ENCODE measurements at regions not wholly inside any gene's neighbourhood (a gene's known extent, or its start where the extent isn't known, plus 50 kb on each side); places are given as distances from the start of the nearest gene placed in this dataset.

DNA sequence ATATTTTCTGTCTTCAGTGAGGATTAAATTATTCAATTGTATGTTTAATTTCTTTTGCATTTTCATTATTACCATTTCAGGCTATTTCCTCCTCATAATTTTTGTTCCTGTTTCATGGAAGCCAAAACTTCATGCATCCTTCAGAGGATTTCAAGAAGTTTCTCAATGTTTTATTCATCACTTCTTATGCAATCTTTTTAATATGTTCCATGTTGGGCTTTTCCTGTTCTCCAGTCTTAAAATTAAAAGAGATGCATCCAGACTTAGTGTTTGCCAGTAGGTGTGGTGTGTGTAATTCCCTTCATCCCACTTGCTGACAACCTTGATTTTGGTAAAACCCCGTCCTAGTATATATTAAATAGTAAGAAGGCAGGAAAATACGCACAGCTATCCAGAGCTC lies 190.0 kb downstream of the EN1 start:
- no peak overlapping the region for H3K4me3 ChIP-seq (ENCODE audit: low read depth in 1 of 5, low read length in 5 of 5)
- H3K27me3 ChIP-seq (ENCODE audit: control insufficient read depth in 5 of 5, insufficient read depth in 4 of 5, low read length in 5 of 5) = no peaks in the 10 kb centered on the region
- no peak overlapping the region for H3K9ac ChIP-seq (ENCODE audit: low read length in 5 of 5)
- H3K9me3 ChIP-seq (ENCODE audit: control insufficient read depth in 5 of 5, low read length in 5 of 5) = no peaks in the 10 kb centered on the region
- H3K36me3 ChIP-seq (ENCODE audit: control insufficient read depth in 5 of 5, insufficient read depth in 5 of 5, low read length in 5 of 5) = no peaks in the 10 kb centered on the region
- no peak overlapping the region for H3K27ac ChIP-seq (ENCODE audit: low read depth, low read length)
- peaks cover 0 to 6% (median 0%) of the 10 kb centered on the region in 5 donors for H3K4me1 ChIP-seq (ENCODE audit: control insufficient read depth in 5 of 5, insufficient read depth in 5 of 5, low read length in 5 of 5)

DNA sequence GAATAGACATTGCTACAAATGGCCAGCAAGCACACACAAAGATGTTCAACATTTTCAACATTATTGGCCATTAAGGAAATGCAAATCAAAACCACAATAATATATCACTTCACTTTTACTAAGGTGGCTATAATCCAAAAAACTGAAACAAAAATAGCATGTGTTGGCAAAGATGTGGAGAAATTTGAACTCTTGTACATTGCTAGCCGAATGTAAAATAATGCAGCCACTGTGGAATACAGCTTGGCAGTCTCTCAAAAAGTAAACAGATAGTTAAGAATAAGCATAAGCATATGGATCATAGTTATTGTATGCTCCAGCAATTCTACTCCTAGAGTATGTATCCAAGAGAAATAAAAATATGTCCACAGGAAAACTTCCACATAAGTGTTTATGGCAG lies 192.5 kb downstream of the EN1 start:
- H3K27me3 ChIP-seq (ENCODE audit: control insufficient read depth in 5 of 5, insufficient read depth in 4 of 5, low read length in 5 of 5) = no peaks in the 10 kb centered on the region
- no peaks in the 10 kb centered on the region for H3K4me1 ChIP-seq (ENCODE audit: control insufficient read depth in 5 of 5, insufficient read depth in 5 of 5, low read length in 5 of 5)
- no peaks in the 10 kb centered on the region for H3K36me3 ChIP-seq (ENCODE audit: control insufficient read depth in 5 of 5, insufficient read depth in 5 of 5, low read length in 5 of 5)
- H3K4me3 ChIP-seq (ENCODE audit: low read depth in 1 of 5, low read length in 5 of 5) = no peak overlapping the region
- no peak overlapping the region for H3K9ac ChIP-seq (ENCODE audit: low read length in 5 of 5)
- H3K27ac ChIP-seq (ENCODE audit: low read depth, low read length) = no peak overlapping the region
- H3K9me3 ChIP-seq (ENCODE audit: control insufficient read depth in 5 of 5, low read length in 5 of 5) = no peaks in the 10 kb centered on the region

DNA sequence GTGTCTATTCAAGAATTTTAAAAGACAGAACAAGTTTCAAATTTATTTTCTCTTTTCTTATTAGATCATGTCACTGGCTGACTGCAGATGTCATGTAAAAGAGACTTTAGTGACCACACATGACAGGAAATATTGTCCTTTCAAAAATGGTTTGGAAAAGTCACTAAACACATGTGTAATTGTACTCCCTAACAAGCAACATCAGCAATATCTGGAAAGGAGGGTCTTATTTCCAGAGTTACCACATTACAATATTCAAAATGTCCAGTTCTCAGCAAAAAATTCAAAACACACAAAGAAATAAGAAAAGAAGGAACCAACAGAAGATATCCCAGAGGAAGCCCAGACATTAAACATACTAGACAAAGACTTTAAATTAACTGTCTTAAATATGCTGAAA lies 197.1 kb downstream of the EN1 start:
- H3K36me3 ChIP-seq (ENCODE audit: control insufficient read depth in 5 of 5, insufficient read depth in 5 of 5, low read length in 5 of 5) = no peaks in the 10 kb centered on the region
- H3K4me1 ChIP-seq (ENCODE audit: control insufficient read depth in 5 of 5, insufficient read depth in 5 of 5, low read length in 5 of 5) = no peaks in the 10 kb centered on the region
- H3K4me3 ChIP-seq (ENCODE audit: low read depth in 1 of 5, low read length in 5 of 5) = no peak overlapping the region
- H3K9ac ChIP-seq (ENCODE audit: low read length in 5 of 5) = no peak overlapping the region
- no peaks in the 10 kb centered on the region for H3K9me3 ChIP-seq (ENCODE audit: control insufficient read depth in 5 of 5, low read length in 5 of 5)
- no peak overlapping the region for H3K27ac ChIP-seq (ENCODE audit: low read depth, low read length)
- no peaks in the 10 kb centered on the region for H3K27me3 ChIP-seq (ENCODE audit: control insufficient read depth in 5 of 5, insufficient read depth in 4 of 5, low read length in 5 of 5)

DNA sequence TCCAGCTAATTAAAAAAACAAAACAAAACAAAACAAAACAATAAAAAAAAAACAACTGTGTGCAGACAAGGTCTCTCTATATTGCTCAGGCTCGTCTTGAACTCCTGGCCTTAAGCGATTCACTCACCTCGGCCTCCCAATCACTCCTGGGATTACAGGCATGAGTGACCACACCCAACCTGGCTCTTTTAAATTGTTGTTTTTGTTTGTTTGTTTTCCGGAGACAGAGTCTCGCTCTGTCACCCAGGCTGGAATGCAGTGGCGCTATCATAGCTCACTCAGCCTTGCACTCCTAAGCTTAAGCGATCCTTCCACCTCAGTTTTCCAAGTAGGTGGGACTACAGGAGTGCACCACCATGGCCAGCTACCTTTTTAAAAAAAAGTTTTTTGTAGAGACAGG lies 201.6 kb downstream of the EN1 start:
- Histone ChIP-seq H3K4me1 (ENCODE audit: control insufficient read depth in 5 of 5, insufficient read depth in 5 of 5, low read length in 5 of 5) (no peaks in the 10 kb centered on the region), H3K9me3 (ENCODE audit: control insufficient read depth in 5 of 5, low read length in 5 of 5) (no peaks in the 10 kb centered on the region), H3K9ac (ENCODE audit: low read length in 5 of 5) (no peak overlapping the region), H3K27ac (ENCODE audit: low read depth, low read length) (no peak overlapping the region), H3K36me3 (ENCODE audit: control insufficient read depth in 5 of 5, insufficient read depth in 5 of 5, low read length in 5 of 5) (no peaks in the 10 kb centered on the region), H3K4me3 (ENCODE audit: low read depth in 1 of 5, low read length in 5 of 5) (no peak overlapping the region), H3K27me3 (ENCODE audit: control insufficient read depth in 5 of 5, insufficient read depth in 4 of 5, low read length in 5 of 5) (no peaks in the 10 kb centered on the region)

DNA sequence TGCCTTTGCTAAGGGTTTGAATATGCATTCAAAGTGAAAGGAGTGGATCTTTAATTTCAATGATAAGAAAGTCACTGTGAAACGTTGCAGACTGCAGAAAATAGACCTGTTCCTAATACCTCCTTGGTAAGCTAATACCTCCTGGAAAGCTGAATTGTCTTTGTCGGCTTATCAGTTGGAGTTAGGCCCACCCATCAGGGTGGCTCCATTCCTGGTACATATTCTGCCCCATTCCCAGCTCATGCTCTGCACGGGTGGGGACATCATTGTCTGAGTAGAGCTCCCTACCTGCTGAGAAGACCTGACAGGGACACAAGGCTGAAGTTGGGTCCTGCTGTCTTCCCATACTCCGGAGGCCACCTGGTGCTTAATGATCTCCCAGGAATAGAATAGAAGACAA lies 203.3 kb downstream of the EN1 start:
- H3K36me3 ChIP-seq (ENCODE audit: control insufficient read depth in 5 of 5, insufficient read depth in 5 of 5, low read length in 5 of 5) = no peaks in the 10 kb centered on the region
- no peak overlapping the region for H3K27ac ChIP-seq (ENCODE audit: low read depth, low read length)
- H3K4me1 ChIP-seq (ENCODE audit: control insufficient read depth in 5 of 5, insufficient read depth in 5 of 5, low read length in 5 of 5) = no peaks in the 10 kb centered on the region
- H3K9ac ChIP-seq (ENCODE audit: low read length in 5 of 5) = no peak overlapping the region
- no peaks in the 10 kb centered on the region for H3K9me3 ChIP-seq (ENCODE audit: control insufficient read depth in 5 of 5, low read length in 5 of 5)
- no peaks in the 10 kb centered on the region for H3K27me3 ChIP-seq (ENCODE audit: control insufficient read depth in 5 of 5, insufficient read depth in 4 of 5, low read length in 5 of 5)
- no peak overlapping the region for H3K4me3 ChIP-seq (ENCODE audit: low read depth in 1 of 5, low read length in 5 of 5)

DNA sequence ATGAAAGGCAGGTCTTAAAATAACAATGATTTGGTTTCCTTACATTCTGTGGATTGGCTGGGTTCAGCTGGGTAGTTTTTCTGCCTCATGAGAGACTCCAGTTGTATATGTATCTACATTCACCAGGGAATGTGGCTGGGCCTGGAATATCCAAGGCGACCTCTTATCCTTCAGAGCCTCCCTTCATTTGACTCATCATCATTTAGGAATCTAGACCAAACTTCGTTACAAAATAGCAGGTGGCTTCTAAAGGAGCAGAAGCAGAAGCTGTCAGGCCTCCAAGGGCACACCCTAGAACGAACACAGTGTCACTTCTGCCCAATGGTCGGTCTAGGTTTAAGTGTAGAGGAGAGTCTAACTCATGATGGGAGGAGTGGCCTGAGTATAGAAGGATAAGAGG lies 204.2 kb downstream of the EN1 start:
- Histone ChIP-seq H3K9me3 (ENCODE audit: control insufficient read depth in 5 of 5, low read length in 5 of 5) (no peaks in the 10 kb centered on the region), H3K27me3 (ENCODE audit: control insufficient read depth in 5 of 5, insufficient read depth in 4 of 5, low read length in 5 of 5) (no peaks in the 10 kb centered on the region), H3K27ac (ENCODE audit: low read depth, low read length) (no peak overlapping the region), H3K4me3 (ENCODE audit: low read depth in 1 of 5, low read length in 5 of 5) (no peak overlapping the region), H3K4me1 (ENCODE audit: control insufficient read depth in 5 of 5, insufficient read depth in 5 of 5, low read length in 5 of 5) (no peaks in the 10 kb centered on the region), H3K9ac (ENCODE audit: low read length in 5 of 5) (no peak overlapping the region), H3K36me3 (ENCODE audit: control insufficient read depth in 5 of 5, insufficient read depth in 5 of 5, low read length in 5 of 5) (no peaks in the 10 kb centered on the region)

DNA sequence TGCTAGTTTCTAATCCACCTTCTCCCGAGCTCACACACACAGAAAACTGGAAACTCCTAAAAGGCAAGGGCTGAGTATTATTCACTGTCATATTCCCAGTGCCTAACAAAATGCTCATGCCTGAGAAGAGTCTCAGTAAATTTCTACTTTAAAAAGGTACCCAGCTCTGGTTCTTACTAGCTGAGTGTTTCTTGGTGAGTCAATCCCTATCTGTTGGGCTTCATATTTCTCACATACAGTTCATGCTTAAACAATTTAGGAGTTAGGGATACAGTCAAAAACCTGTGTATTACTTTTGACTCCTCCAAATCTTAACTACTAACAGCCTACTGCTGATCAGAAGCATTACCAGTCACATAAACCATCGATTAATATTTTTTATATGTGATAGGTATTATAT lies 204.9 kb downstream of the EN1 start:
- Histone ChIP-seq H3K27me3 (ENCODE audit: control insufficient read depth in 5 of 5, insufficient read depth in 4 of 5, low read length in 5 of 5) (no peaks in the 10 kb centered on the region), H3K4me3 (ENCODE audit: low read depth in 1 of 5, low read length in 5 of 5) (no peak overlapping the region), H3K27ac (ENCODE audit: low read depth, low read length) (no peak overlapping the region), H3K4me1 (ENCODE audit: control insufficient read depth in 5 of 5, insufficient read depth in 5 of 5, low read length in 5 of 5) (no peaks in the 10 kb centered on the region), H3K9me3 (ENCODE audit: control insufficient read depth in 5 of 5, low read length in 5 of 5) (no peaks in the 10 kb centered on the region), H3K36me3 (ENCODE audit: control insufficient read depth in 5 of 5, insufficient read depth in 5 of 5, low read length in 5 of 5) (no peaks in the 10 kb centered on the region), H3K9ac (ENCODE audit: low read length in 5 of 5) (no peak overlapping the region)

DNA sequence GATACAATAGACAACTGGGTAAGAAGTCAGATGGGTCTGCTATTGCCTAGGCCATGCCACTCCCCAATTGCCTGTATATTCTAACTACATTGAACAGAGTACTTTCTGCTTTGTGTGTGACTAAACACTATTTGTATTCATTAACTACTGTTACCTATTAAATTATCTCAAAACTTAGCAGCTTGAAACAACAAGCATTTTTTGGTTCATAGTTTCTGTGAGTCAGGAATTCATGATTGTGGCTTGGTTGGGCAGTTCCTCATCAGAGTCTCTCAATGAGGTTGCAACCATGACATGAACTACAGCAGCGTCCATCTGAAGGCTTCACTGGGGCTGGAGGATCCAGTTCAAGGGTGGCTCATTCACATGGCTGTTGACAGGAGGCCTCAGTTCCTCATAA lies 205.7 kb downstream of the EN1 start:
- Histone ChIP-seq H3K9me3 (ENCODE audit: control insufficient read depth in 5 of 5, low read length in 5 of 5) (no peaks in the 10 kb centered on the region), H3K27ac (ENCODE audit: low read depth, low read length) (no peak overlapping the region), H3K4me3 (ENCODE audit: low read depth in 1 of 5, low read length in 5 of 5) (no peak overlapping the region), H3K27me3 (ENCODE audit: control insufficient read depth in 5 of 5, insufficient read depth in 4 of 5, low read length in 5 of 5) (no peaks in the 10 kb centered on the region), H3K9ac (ENCODE audit: low read length in 5 of 5) (no peak overlapping the region), H3K36me3 (ENCODE audit: control insufficient read depth in 5 of 5, insufficient read depth in 5 of 5, low read length in 5 of 5) (no peaks in the 10 kb centered on the region), H3K4me1 (ENCODE audit: control insufficient read depth in 5 of 5, insufficient read depth in 5 of 5, low read length in 5 of 5) (no peaks in the 10 kb centered on the region)

DNA sequence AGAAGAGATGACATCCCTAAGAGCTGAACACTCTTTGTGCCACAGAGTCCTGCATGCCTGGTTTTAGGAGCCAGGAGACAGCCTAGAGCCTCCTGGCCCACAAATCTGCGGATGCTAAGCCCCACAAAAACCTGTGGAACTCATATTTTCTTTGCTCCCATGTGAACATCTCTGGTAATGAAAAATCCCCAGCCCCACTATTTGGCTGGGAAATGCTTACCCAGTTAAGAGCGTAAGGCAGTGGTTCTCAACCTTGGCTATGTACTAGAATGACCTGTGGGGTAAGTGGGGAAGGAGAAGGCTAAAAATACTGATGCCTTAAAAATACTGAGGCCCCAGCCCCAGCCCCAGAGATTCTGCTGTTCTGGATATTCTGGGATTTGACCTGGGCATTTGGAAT lies 208.1 kb downstream of the EN1 start:
- Histone ChIP-seq H3K9ac (ENCODE audit: low read length in 5 of 5) (no peak overlapping the region), H3K4me3 (ENCODE audit: low read depth in 1 of 5, low read length in 5 of 5) (no peak overlapping the region), H3K4me1 (ENCODE audit: control insufficient read depth in 5 of 5, insufficient read depth in 5 of 5, low read length in 5 of 5) (no peaks in the 10 kb centered on the region), H3K27ac (ENCODE audit: low read depth, low read length) (no peak overlapping the region), H3K9me3 (ENCODE audit: control insufficient read depth in 5 of 5, low read length in 5 of 5) (no peaks in the 10 kb centered on the region), H3K36me3 (ENCODE audit: control insufficient read depth in 5 of 5, insufficient read depth in 5 of 5, low read length in 5 of 5) (no peaks in the 10 kb centered on the region), H3K27me3 (ENCODE audit: control insufficient read depth in 5 of 5, insufficient read depth in 4 of 5, low read length in 5 of 5) (peaks cover 0 to 5% (median 0%) of the 10 kb centered on the region in 5 donors)

DNA sequence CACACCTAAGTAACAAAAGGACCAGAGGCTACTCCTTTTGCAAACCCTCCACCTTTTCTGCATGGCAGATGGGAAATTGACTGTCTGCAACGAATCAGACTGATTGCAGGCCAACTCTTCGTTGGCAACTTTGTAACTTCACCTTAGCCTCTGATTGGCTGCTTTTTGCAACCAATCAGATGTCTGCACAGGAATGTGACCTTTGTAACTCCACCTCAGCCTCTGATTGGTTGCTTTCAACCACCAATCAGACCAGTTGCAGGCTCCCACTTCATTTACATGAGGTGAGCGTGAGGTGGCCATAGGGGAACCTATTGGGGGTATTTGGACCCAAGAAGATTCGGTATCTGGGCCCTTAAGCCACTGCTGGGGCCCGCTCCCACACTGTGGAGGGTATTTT lies 209.0 kb downstream of the EN1 start:
- Histone ChIP-seq H3K9me3 (ENCODE audit: control insufficient read depth in 5 of 5, low read length in 5 of 5) (no peaks in the 10 kb centered on the region), H3K27ac (ENCODE audit: low read depth, low read length) (no peak overlapping the region), H3K4me1 (ENCODE audit: control insufficient read depth in 5 of 5, insufficient read depth in 5 of 5, low read length in 5 of 5) (no peaks in the 10 kb centered on the region), H3K36me3 (ENCODE audit: control insufficient read depth in 5 of 5, insufficient read depth in 5 of 5, low read length in 5 of 5) (no peaks in the 10 kb centered on the region), H3K9ac (ENCODE audit: low read length in 5 of 5) (no peak overlapping the region), H3K4me3 (ENCODE audit: low read depth in 1 of 5, low read length in 5 of 5) (no peak overlapping the region), H3K27me3 (ENCODE audit: control insufficient read depth in 5 of 5, insufficient read depth in 4 of 5, low read length in 5 of 5) (peaks cover 0 to 9% (median 0%) of the 10 kb centered on the region in 5 donors)

DNA sequence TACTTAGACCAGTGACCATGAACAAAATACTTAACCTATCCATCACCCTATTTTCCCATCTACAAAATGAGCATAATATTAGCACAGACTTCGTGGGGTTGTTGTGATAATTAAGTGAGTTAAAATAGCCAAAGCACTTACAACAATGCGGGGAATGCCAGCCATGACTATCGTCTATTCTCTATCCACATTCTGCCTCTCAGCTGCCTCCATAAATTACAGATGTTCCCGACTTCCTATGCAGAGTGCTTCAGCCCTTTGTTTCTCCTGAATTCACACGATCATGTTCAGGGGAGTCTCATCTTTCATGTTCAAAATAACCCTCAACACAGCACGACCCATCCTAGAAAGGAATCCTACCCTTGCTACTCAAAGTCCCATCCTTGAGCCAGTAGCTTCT lies 211.6 kb downstream of the EN1 start:
- H3K27ac ChIP-seq (ENCODE audit: low read depth, low read length) = no peak overlapping the region
- no peaks in the 10 kb centered on the region for H3K9me3 ChIP-seq (ENCODE audit: control insufficient read depth in 5 of 5, low read length in 5 of 5)
- no peak overlapping the region for H3K4me3 ChIP-seq (ENCODE audit: low read depth in 1 of 5, low read length in 5 of 5)
- no peaks in the 10 kb centered on the region for H3K36me3 ChIP-seq (ENCODE audit: control insufficient read depth in 5 of 5, insufficient read depth in 5 of 5, low read length in 5 of 5)
- H3K9ac ChIP-seq (ENCODE audit: low read length in 5 of 5) = no peak overlapping the region
- peaks cover 0 to 9% (median 0%) of the 10 kb centered on the region in 5 donors for H3K27me3 ChIP-seq (ENCODE audit: control insufficient read depth in 5 of 5, insufficient read depth in 4 of 5, low read length in 5 of 5)
- H3K4me1 ChIP-seq (ENCODE audit: control insufficient read depth in 5 of 5, insufficient read depth in 5 of 5, low read length in 5 of 5) = no peaks in the 10 kb centered on the region
